ENCODE measurements at regions not wholly inside any gene's neighbourhood (a gene's known extent, or its start where the extent isn't known, plus 50 kb on each side); places are given as distances from the start of the nearest gene placed in this dataset.

DNA sequence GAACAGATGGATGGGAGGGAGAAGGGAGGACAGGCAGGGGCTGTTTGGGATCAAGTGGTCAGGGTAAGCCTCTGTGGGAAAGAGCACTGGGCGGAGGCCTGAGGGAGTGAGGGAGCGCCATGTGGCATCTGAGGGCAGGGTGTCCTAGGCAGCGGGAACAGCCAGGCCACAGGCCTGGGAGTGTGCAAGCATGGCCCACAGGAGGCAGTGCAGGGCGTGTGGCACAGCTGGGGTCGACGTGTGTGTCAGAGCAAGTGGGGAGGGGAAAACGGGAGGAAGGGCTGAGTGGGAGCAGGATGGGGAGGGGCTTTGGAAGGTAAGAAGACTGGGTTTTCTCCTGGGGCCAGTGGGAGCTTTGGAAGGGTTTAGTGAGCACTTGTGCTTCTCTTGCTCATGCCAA is 143.4 kb downstream of the SYF2 start:
- 88% methylated on average over 7 of the region's 7 CpGs for WGBS
- Histone ChIP-seq H3K4me1 (no peaks in the 10 kb centered on the region), H3K27ac (replicated peaks in 1 of 4) (no peak overlapping the region), H3K9me3 (peaks cover 0 to under 1% (median 0%) of the 10 kb centered on the region in 4 donors), H3K4me3 (no peak overlapping the region), H3K36me3 (no peaks in the 10 kb centered on the region), H3K27me3 (peaks cover 0 to 35% (median 4%) of the 10 kb centered on the region in 4 donors)
- DNase-seq (ENCODE audit: extremely low spot score): no peak
- no peak for TF ChIP-seq POLR2A (IDR thresholded peaks at IDR 0.05; ENCODE audit: low read depth)
- TF ChIP-seq EP300 (IDR thresholded peaks at IDR 0.05): no peak
- TF ChIP-seq POLR2AphosphoS5 (IDR thresholded peaks at IDR 0.05): no peak
- TF ChIP-seq, protein P1, sequence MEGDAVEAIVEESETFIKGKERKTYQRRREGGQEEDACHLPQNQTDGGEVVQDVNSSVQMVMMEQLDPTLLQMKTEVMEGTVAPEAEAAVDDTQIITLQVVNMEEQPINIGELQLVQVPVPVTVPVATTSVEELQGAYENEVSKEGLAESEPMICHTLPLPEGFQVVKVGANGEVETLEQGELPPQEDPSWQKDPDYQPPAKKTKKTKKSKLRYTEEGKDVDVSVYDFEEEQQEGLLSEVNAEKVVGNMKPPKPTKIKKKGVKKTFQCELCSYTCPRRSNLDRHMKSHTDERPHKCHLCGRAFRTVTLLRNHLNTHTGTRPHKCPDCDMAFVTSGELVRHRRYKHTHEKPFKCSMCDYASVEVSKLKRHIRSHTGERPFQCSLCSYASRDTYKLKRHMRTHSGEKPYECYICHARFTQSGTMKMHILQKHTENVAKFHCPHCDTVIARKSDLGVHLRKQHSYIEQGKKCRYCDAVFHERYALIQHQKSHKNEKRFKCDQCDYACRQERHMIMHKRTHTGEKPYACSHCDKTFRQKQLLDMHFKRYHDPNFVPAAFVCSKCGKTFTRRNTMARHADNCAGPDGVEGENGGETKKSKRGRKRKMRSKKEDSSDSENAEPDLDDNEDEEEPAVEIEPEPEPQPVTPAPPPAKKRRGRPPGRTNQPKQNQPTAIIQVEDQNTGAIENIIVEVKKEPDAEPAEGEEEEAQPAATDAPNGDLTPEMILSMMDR (IDR thresholded peaks at IDR 0.05): no peak
- intact Hi-C loops (cut with DNase I): no loop called here

DNA sequence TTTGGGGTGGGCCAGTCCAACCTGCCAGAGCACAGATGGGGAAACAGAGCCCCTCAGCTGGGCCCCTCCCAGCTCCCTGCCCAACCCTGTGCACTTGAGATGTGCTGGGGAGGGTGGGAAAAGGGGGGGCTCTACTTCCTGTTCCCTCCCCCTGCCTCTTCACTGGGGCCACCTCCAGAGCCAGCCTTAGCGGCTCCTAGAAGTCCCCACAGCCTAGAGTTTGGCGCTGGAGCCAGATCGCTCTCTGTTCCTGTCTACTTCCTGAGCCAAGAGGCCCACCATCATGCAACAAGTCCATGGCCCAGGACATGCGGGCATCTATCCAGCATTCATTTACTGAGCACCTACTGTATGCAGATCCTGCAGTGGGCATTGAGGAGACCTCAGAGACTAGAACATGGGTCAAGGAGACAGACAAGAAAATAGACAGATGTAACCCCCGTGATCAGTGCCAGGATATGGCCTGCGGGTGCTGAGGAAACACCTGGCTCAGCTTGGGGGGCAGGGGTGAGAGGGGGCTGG is 144.1 kb downstream of the SYF2 start:
- WGBS: 73% methylated on average over 6 of the region's 6 CpGs
- peaks cover 0 to 34% (median 4%) of the 10 kb centered on the region in 4 donors for H3K27me3 ChIP-seq

DNA sequence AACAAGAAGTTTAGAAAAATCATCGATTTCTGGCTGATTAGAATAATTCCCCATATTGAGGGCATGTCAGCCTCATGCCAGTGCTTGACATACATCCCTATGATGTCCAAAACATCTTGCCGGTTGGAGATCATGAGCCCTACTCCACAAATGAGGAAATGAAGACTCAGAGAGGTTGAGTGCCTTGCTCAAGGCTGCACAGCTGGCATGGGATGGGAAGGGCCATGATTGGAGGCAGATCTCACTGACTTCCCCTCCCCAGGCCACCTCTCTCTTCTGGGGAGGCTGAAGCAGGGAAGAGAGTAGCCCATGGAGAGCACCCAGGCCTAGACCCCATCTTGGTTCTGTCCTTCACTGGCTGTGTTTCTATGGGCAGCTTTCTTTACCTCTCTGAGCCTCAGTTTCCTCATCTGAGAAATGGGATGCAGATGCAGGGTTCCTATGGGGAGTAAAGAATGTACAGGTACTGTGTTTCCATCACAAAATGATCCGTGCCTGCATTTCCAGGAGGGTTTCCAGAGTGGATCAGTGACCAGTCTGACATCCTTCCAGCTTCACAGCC is 145.7 kb downstream of the SYF2 start:
- no peak for DNase-seq (ENCODE audit: extremely low spot score)
- H3K36me3 ChIP-seq: no peaks in the 10 kb centered on the region
- WGBS: 57% methylated on average over 3 of the region's 3 CpGs

More for the DNA sequence above, 144.1 kb downstream of the SYF2 start:
- intact Hi-C loops (cut with DNase I): no loop called here
- Histone ChIP-seq H3K4me3 (no peak overlapping the region), H3K27ac (replicated peaks in 1 of 4) (no peak overlapping the region), H3K36me3 (no peaks in the 10 kb centered on the region), H3K4me1 (no peaks in the 10 kb centered on the region), H3K9me3 (no peaks in the 10 kb centered on the region)
- no peak for TF ChIP-seq POLR2AphosphoS5 (IDR thresholded peaks at IDR 0.05)
- TF ChIP-seq, protein P1 (IDR thresholded peaks at IDR 0.05): no peak
- no peak for TF ChIP-seq EP300 (IDR thresholded peaks at IDR 0.05)
- no peak for TF ChIP-seq POLR2A (IDR thresholded peaks at IDR 0.05; ENCODE audit: low read depth)
- DNase-seq (ENCODE audit: extremely low spot score): no peak

DNA sequence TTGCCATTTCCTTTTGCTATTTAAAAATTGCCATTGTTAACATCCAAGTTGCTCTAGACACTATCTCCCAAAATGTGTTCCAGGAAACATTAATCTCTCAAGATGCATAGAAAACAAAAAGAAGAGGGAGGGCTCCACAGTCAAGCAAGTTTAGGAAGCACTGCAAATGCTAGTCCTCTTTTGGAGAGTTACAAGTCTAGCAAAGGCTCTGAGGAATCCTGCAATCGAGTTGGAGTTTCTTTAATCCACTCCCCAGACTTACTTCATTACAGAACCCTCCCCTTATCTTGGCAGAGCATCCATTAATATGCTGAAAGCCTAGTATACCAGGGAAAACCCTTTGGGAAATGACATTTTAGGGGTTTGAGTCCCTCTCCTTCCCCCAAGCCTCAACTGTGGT is 147.9 kb downstream of the SYF2 start:
- 64% methylated on average over 1 of the region's 1 CpG for WGBS
- TF ChIP-seq, protein P1 (IDR thresholded peaks at IDR 0.05): no peak
- TF ChIP-seq POLR2AphosphoS5 (IDR thresholded peaks at IDR 0.05) (no peak), POLR2A (IDR thresholded peaks at IDR 0.05; ENCODE audit: low read depth) (no peak), EP300 (IDR thresholded peaks at IDR 0.05) (no peak)

More for the DNA sequence above, 145.7 kb downstream of the SYF2 start:
- Histone ChIP-seq H3K9me3 (no peaks in the 10 kb centered on the region), H3K27me3 (peaks cover 0 to 34% (median 4%) of the 10 kb centered on the region in 4 donors), H3K27ac (replicated peaks in 1 of 4) (no peak overlapping the region), H3K4me1 (no peaks in the 10 kb centered on the region), H3K4me3 (no peak overlapping the region)
- no peak for TF ChIP-seq POLR2AphosphoS5 (IDR thresholded peaks at IDR 0.05)
- TF ChIP-seq, protein P1 (IDR thresholded peaks at IDR 0.05): no peak
- no peak for TF ChIP-seq POLR2A (IDR thresholded peaks at IDR 0.05; ENCODE audit: low read depth)
- no peak for TF ChIP-seq EP300 (IDR thresholded peaks at IDR 0.05)
- intact Hi-C loops (cut with DNase I): no loop called here

More for the DNA sequence above, 147.9 kb downstream of the SYF2 start:
- Histone ChIP-seq H3K27ac (replicated peaks in 1 of 4) (no peak overlapping the region), H3K9me3 (no peaks in the 10 kb centered on the region), H3K4me3 (no peak overlapping the region), H3K4me1 (no peaks in the 10 kb centered on the region), H3K36me3 (no peaks in the 10 kb centered on the region), H3K27me3 (peaks cover 0 to 25% (median 2%) of the 10 kb centered on the region in 4 donors)
- no peak for DNase-seq (ENCODE audit: extremely low spot score)
- intact Hi-C loops (cut with DNase I): no loop called here
